ENCODE measurements at regions not wholly inside any gene's neighbourhood (a gene's known extent, or its start where the extent isn't known, plus 50 kb on each side); places are given as distances from the start of the nearest gene placed in this dataset.

- ATAC-seq: no peak
- Mint-ChIP-seq H3K4me1 (no peaks in the 10 kb centered on the region), H3K4me3 (no peak overlapping the region), H3K27ac (no peak overlapping the region), H3K27me3 (ENCODE audit: low read depth in 2 of 2) (no peaks in the 10 kb centered on the region), H3K9me3 (no peaks in the 10 kb centered on the region), H3K36me3 (no peaks in the 10 kb centered on the region)
- no peaks in the 10 kb centered on the region for H3K36me3 ChIP-seq (ENCODE audit: control insufficient read depth, insufficient read depth, low read length)
- H3K27me3 ChIP-seq (ENCODE audit: control insufficient read depth, insufficient read depth, low read length): no peaks in the 10 kb centered on the region
- TF ChIP-seq, protein P1, sequence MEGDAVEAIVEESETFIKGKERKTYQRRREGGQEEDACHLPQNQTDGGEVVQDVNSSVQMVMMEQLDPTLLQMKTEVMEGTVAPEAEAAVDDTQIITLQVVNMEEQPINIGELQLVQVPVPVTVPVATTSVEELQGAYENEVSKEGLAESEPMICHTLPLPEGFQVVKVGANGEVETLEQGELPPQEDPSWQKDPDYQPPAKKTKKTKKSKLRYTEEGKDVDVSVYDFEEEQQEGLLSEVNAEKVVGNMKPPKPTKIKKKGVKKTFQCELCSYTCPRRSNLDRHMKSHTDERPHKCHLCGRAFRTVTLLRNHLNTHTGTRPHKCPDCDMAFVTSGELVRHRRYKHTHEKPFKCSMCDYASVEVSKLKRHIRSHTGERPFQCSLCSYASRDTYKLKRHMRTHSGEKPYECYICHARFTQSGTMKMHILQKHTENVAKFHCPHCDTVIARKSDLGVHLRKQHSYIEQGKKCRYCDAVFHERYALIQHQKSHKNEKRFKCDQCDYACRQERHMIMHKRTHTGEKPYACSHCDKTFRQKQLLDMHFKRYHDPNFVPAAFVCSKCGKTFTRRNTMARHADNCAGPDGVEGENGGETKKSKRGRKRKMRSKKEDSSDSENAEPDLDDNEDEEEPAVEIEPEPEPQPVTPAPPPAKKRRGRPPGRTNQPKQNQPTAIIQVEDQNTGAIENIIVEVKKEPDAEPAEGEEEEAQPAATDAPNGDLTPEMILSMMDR (IDR thresholded peaks at IDR 0.05): no peak
- no peaks in the 10 kb centered on the region for H3K9me3 ChIP-seq (ENCODE audit: control insufficient read depth, insufficient read depth, low read length)
- H3K27ac ChIP-seq (ENCODE audit: low read length): no peak overlapping the region
- 98% methylated on average over 8 of the region's 8 CpGs for WGBS (ENCODE audit: insufficient coverage)
- no peak overlapping the region for H3K4me3 ChIP-seq (ENCODE audit: low read length)
- H3K4me1 ChIP-seq (ENCODE audit: control insufficient read depth, insufficient read depth, low read length): no peaks in the 10 kb centered on the region
- DNase-seq: no peak
- intact Hi-C loops (cut with micrococcal nuclease): no loop called here
These were observed 71.9 kb upstream of the STX18 start for GRCh38 chr4:4613641-4614286.

DNA sequence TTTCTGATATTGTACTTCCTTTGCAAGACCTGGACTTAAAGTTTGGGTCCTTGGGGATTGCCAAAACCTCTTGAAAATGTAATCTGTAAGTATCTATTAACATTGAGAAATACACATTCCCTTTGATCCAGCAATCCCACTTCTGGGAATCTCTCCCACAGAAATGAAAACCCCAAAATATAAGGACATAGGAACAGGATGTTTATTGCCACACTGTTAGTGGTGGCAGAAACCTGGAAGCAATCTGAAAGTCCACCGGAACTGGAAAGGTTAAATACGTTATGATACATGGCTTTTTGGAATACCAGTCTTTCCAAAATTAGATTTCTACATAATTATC is 71.2 kb upstream of the STX18 start:
- Mint-ChIP-seq H3K27ac (no peak overlapping the region), H3K36me3 (no peaks in the 10 kb centered on the region), H3K4me3 (no peak overlapping the region), H3K9me3 (no peaks in the 10 kb centered on the region), H3K4me1 (no peaks in the 10 kb centered on the region), H3K27me3 (ENCODE audit: low read depth in 2 of 2) (no peaks in the 10 kb centered on the region)
- no peak for ATAC-seq
- H3K27ac ChIP-seq (ENCODE audit: low read length): no peak overlapping the region
- no peaks in the 10 kb centered on the region for H3K27me3 ChIP-seq (ENCODE audit: control insufficient read depth, insufficient read depth, low read length)
- no peaks in the 10 kb centered on the region for H3K36me3 ChIP-seq (ENCODE audit: control insufficient read depth, insufficient read depth, low read length)
- no peak overlapping the region for H3K4me3 ChIP-seq (ENCODE audit: low read length)
- TF ChIP-seq, protein P1 (IDR thresholded peaks at IDR 0.05): no peak
- no peaks in the 10 kb centered on the region for H3K9me3 ChIP-seq (ENCODE audit: control insufficient read depth, insufficient read depth, low read length)
- intact Hi-C loops (cut with micrococcal nuclease): no loop called here
- no peak for DNase-seq
- WGBS (ENCODE audit: insufficient coverage): 100% methylated on average over 1 of the region's 2 CpGs
- no peaks in the 10 kb centered on the region for H3K4me1 ChIP-seq (ENCODE audit: control insufficient read depth, insufficient read depth, low read length)

DNA sequence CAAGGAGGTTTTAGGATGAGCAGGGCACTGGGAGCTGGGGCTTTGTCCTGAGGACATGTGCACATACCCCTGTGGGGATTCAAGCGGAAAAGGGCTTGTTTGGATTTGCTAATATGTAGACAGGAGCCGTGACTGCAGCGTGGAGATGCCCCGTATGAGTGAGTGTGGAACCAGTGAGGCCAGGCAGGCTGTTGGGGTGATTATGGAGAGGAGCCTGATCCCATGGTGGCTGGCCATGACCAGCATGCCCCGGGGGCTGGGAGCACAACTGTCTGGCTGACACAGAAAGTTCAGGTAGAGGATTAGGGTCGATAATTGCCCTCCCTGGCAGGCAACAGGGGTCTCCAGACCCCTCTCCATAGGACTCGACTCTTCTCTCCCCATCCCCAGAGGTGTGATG is 68.8 kb upstream of the STX18 start:
- 93% methylated on average over 5 of the region's 7 CpGs for WGBS (ENCODE audit: insufficient coverage)
- no peaks in the 10 kb centered on the region for H3K9me3 ChIP-seq (ENCODE audit: control insufficient read depth, insufficient read depth, low read length)
- Mint-ChIP-seq H3K27me3 (ENCODE audit: low read depth in 2 of 2) (no peaks in the 10 kb centered on the region), H3K36me3 (no peaks in the 10 kb centered on the region), H3K4me3 (no peak overlapping the region), H3K27ac (no peak overlapping the region), H3K4me1 (no peaks in the 10 kb centered on the region), H3K9me3 (no peaks in the 10 kb centered on the region)
- H3K27me3 ChIP-seq (ENCODE audit: control insufficient read depth, insufficient read depth, low read length): no peaks in the 10 kb centered on the region
- no peaks in the 10 kb centered on the region for H3K4me1 ChIP-seq (ENCODE audit: control insufficient read depth, insufficient read depth, low read length)
- DNase-seq (no peak), ATAC-seq (no peak)
- H3K4me3 ChIP-seq (ENCODE audit: low read length): no peak overlapping the region
- no peak overlapping the region for H3K27ac ChIP-seq (ENCODE audit: low read length)
- H3K36me3 ChIP-seq (ENCODE audit: control insufficient read depth, insufficient read depth, low read length): no peaks in the 10 kb centered on the region
- TF ChIP-seq, protein P1 (IDR thresholded peaks at IDR 0.05): no peak
- intact Hi-C loops (cut with micrococcal nuclease): no loop called here

GRCh38 chr4:4609622-4610334 is 67.9 kb upstream of the STX18 start:
- no peaks in the 10 kb centered on the region for H3K4me1 ChIP-seq (ENCODE audit: control insufficient read depth, insufficient read depth, low read length)
- no peak overlapping the region for H3K4me3 Mint-ChIP-seq
- peak in 1 of 3 donors; percentile 1 for ATAC-seq
- no peaks in the 10 kb centered on the region for H3K9me3 ChIP-seq (ENCODE audit: control insufficient read depth, insufficient read depth, low read length)
- H3K27me3 ChIP-seq (ENCODE audit: control insufficient read depth, insufficient read depth, low read length): no peaks in the 10 kb centered on the region
- 97% methylated on average over 9 of the region's 10 CpGs for whole genome bisulfite sequencing (ENCODE audit: insufficient coverage)
- H3K9me3 Mint-ChIP-seq: no peaks in the 10 kb centered on the region
- no peak overlapping the region for H3K4me3 ChIP-seq (ENCODE audit: low read length)
- H3K27me3 Mint-ChIP-seq (ENCODE audit: low read depth in 2 of 2): no peaks in the 10 kb centered on the region
- no peaks in the 10 kb centered on the region for H3K36me3 ChIP-seq (ENCODE audit: control insufficient read depth, insufficient read depth, low read length)
- intact Hi-C loops (cut with micrococcal nuclease): no loop called here
- TF ChIP-seq, protein P1 (IDR thresholded peaks at IDR 0.05): no peak
- no peaks in the 10 kb centered on the region for H3K36me3 Mint-ChIP-seq
- no peaks in the 10 kb centered on the region for H3K4me1 Mint-ChIP-seq
- H3K27ac Mint-ChIP-seq: no peak overlapping the region
- DNase-seq: no peak
- no peak overlapping the region for H3K27ac ChIP-seq (ENCODE audit: low read length)
